DMS114 treated with DMSO at 0.1 percent for 48 hours (cell line): ENCODE measurements at regions not wholly inside any gene's neighbourhood (a gene's known extent, or its start where the extent isn't known, plus 50 kb on each side); places are given as distances from the start of the nearest gene placed in this dataset.

Experiments used
- DNase-seq: peaks from one replicate; lab custom pipeline; 2025; ENCODE audit not compliant: unreplicated experiment; lab: John Stamatoyannopoulos, UW

DNA sequence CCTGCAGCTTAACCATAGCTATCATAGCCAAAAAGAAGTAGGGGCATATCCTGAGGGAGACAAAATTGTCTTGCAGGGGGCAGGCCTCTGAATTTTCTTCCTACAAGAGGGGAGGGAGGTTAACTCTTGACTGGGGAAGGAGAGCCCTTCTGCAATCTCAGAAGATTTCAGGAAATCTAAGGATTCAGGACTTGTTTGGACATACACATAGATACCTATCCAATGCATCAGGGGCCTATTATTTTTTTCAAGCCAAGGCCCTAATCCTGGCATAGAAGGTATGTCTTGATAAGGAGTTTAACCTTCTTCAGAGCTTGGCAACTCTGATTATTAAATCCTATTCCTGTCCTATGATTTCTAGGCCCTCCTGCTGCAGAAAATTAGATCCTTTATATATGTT is 375.1 kb upstream of the ACTBL2 start:
- DNase-seq: no peak

DNA sequence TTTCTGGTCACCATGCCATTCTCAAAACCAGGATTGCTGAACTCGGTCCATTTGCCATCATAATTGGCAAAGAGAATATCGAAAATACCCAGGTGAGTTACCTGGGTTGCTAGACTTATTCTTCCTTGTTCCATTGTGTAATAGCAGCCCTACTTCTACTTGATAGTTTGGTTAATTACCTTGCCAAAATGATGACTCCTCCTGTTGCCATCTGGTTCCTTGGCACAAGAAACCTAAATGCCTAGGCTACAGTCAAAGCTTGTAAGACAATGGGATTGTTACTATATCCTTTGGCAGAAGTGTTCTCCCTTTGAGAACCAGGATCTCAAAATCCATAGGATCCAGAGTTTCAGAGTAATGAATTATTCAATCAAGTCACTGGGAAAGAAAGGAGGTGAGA is 373.2 kb upstream of the ACTBL2 start:
- DNase-seq: no peak

DNA sequence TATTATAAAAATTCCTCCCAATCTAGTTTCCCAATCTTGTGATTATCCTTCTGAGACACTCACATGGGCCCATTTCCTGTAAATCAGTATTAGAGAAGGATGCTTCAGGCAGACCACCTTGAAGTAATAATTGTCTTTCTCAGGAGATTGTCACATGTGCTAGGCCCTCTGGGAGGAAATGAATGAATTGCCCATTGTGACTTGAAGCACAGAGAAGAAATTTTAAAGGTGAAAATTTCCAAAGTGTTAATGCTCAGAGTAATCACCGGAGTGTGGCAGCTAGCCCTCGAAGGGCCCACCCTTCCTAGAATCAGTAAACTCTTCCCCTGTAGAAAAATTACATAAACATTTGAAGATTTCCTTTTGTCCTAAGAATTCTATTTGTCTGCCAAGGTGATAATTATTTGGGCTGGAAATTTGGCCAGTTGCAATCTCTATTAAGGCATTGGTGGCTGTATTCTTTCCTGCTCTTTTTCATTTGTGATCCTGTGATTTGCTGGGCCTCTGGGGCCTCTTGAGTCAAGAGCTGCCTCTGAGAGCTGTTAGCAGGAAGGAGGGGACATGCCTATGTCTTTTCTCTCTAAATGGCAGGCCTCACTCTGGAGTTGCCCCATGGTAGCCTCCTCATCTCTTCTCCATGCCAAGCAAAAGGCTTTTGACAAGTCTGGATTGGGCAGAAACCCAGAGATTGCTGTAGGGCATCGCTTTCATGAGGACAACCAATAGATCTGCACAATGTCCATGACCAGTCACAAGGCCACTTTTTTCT is 371.5 kb upstream of the ACTBL2 start:
- no peak for DNase-seq

DNA sequence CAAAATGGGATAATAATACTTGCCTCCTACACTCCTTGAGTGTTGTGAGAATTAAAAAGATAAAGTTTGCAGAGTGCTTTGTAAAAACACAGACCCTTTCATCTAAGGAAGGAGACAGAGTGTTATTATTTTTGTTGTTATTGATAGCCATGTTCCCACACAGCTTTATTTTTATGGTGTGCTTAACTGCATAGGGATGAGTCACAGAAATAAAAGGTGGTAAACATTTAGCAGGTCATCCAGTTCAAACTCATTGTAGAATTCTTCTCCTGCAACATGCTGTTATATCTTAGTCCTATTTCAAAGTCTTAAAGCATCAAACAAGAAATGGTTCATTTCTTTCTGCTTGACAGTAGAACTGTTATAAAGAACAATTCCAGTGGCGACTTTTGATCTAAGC is 367.5 kb upstream of the ACTBL2 start:
- no peak for DNase-seq

DNA sequence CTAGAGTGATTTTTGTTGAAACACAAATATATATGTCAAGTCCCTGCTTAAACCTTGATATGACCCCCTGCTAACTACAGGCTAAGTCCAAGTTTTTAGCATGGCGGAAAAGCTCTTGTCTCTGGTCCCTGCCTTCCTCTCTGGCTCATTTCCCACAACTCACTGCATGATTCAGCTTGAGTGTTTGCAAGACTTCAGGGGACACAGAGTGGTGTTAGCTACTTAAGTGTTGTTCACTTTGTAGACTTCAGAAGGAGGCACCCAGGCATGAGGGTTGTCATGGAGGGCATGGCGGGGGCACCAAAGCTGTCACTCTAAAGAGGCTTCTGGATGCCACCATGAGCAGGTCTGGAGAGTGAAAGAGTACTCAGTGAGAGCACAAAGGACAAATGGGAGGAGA is 362.4 kb upstream of the ACTBL2 start:
- DNase-seq: no peak

DNA sequence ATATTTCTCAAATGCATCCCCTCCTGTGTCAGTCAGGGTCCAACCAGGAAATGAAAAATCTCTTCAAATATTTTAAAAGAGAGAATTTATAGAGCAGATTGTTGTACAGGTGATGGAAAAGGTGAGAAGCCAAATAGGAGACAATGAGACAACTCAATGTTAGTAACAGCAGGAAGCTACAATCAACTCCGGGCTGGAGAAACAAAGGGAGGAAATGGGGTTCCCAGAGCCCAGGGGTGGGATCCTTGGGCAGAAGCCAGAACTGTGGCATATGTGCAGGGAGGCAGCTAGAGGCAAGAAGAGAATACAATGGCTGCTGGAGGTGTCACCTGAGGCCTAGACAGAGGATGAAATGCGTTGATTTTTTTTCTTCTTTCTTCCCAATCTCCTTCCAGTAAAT is 361.8 kb upstream of the ACTBL2 start:
- DNase-seq: no peak

DNA sequence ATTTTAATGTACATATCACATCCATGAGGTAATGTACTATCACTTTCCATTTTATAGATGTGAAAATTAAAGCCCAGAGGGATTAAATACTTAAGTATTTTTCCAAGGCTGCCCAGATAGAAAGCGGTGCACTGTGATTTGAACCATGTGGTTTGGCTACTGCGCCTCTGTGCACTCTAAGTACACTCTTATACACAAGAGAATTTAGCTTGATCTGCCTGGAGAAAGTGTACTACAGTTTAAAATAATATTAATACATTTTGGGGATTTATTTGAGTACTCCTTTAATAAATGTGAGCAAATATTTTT is 360.4 kb upstream of the ACTBL2 start:
- DNase-seq: no peak

DNA sequence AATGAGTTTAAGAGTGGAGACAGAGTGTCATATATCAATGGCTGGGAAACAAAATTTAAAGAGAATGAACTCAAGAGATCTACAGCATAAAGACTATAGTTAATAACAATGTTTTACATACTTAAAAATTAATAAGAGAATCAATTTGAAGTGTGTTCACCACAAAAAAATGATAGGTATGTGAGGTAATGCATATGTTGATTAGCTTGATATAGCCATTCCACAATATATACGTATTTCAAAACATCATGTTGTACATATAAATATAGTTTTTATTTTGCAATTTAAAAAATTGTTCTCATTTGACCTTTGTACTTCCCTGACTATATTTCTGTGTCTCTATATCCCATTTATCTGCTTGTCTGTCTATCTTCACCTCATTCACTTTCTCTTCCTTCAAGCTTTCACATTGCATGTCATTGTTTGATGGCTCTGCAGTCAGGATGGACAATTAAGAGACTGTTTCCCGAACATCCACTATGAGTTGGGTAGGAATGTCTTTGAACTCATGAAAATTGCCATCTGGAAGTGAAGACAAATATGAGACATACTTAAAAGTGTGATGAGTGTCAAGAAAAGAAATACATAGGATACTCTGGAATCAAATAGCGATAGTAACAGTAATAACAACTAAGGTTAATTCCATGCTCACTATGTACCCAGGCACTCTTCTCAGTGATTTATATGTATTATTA is 359.9 kb upstream of the ACTBL2 start:
- no peak for DNase-seq

DNA sequence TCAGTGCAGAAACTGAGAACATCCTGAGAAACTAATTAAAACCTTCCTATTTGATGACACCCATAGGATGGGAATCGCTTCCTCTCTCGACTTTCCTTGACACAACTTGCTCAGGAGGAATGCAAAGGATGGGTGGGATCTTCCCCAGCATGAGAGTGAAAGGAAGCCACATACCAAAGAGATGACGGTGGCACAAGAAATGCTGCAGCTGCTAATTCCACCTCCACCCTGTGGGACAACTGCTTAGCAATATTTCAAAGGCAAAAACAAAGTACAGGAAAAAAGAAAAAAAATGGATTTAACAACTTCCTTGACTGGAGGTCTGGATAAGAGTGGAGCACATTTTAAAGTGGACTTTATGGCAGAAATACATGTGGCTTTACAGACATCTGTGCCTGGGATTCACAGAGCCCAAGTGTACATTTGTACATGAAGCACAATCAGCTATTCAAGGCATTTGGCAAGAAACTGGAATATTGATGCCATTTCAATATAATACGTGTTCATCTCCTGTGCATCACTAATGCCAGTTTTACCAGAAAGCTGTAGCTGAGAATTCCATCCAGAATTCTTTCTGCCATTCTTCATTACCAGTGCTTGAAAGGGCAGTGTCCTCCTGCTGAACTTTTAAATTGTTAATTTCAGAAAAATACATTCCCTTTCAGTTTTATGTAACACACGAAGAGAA is 359.2 kb upstream of the ACTBL2 start:
- no peak for DNase-seq

DNA sequence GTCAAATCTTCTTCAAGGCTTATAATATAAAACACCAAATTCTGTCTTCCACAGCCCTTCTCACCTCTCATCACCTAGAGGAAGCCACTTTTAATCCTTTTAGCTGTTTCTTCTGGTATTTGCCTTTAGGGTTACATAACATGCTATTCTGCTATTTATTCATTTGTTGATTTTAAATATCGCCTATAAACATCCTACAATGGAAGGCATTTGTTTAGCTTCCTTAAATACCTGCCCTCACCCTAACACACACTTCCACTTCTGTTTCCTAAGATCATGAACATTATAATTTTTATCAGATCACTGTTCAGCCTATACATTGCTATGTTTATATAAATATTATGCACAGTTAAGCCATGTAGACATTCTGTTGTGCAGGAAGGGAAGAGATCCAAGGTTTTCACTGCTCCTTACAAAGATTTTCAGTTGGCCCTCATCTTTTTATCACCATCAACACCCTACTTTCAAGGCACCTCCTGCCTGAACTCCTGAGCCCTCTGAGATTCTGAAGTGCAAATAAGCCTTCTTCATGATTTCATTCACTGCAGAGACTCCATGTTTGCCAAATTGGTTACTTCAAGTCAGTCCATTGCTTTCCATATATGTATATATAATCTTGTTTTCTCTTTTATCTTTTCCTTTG is 356.9 kb upstream of the ACTBL2 start:
- DNase-seq: no peak

DNA sequence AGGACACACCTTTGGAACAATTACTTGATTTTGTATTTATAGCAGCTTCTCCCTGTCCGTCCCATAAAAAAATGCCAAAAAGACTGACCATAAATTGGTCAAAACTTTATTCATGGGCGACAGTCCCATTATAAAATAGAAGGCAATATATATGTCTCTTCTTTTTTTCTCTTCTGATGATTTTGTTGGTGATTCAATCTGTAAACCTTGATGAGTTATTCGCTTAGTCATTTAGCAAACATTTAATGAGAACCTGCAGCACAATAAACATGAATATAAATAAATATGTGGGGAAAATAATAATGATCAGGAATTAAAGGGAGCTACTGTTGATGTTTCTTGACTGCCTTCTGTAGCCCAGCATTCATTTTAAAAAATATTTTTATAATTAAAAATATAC is 356.4 kb upstream of the ACTBL2 start:
- DNase-seq: no peak

DNA sequence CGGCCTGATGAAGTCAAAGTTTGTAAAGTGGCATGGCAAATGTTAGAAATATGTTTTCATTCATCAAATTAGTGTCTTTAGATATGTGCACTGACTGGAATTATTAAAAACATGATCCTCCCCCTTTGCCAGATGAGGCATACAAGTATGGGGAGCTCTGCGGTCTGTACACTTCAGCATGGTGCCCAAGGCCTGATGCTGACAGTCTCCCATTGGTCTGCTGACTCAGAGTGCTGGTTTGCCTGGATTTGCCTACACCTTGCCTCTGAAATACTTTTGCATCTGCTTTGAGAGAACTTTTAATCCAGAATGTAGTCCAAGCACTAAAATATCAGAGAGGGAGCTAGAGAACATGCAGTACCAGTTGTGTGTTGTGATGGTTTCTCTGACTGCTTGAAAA is 354.3 kb upstream of the ACTBL2 start:
- no peak for DNase-seq

DNA sequence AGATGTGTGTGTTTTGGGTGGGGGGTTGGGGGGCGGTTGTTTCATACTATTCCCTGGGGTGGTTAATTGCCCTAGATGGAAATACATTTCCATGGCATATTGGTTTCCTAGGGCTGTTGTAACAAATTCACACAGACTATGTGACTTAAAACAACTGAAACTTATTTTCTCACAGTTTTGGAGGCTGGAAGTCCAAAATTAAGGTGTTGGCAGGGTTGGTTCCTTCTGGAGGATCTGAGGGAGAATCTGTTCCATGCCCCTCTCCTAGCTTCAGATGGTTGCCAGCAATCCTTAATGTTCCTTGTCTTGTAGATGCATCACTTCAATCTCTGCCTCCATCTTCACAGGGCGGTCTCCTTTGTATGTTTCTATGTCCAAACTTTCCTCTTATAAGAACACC is 353.7 kb upstream of the ACTBL2 start:
- DNase-seq: no peak

DNA sequence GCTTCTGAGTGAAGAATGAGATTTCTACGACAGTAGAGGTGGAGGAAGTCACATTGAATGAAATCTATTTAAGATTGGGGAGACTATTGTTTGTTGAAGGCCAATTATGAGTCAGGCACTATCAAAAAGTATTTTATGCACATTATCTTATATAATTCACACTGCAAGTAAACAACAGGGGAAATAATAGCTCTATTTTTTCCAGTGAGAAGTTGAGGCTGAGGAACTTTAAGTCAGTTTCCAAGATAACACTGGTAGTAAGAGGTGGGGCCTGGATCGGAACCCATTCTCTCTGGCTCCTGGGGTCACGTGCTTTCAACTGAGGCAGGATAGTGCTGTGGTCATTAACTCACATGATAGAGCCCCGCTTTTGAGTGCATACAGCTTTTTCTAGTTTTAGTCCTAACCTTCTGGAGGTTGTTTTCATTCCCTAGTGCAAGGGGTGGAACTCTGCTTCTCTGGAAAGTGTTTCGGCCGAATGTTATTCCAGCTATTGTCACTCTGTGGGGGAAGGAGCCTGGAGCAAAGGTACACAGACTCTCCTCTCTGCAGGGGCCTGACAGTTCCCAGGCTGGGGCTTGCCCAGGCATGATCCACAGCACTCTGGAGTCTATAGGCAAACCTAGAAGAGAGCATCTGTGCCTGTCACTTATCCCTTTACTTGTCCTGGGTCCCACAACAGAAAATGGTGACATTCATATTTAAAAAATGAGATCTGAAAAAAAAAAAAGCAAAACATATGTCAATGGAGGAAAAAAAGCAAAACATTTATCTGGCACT is 352.4 kb upstream of the ACTBL2 start:
- DNase-seq: no peak

DNA sequence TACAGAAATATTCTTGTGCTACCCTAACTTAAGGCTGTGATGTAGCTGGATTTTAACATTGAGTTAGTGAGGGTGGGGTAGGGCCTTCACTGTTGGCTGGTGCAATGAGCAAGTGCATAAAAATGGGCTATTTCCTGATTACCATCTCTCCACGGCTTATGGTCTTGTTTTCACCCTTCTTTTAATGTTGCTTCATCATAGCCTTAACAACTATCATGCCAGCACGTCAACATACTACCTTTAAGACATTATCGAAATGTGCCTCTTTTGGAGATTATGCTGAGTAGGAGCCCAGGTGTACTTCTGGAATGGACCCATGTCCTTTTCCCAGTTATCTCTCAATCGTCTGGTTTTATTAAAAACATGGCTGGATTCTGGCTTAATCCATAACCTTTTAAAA is 350.9 kb upstream of the ACTBL2 start:
- no peak for DNase-seq

DNA sequence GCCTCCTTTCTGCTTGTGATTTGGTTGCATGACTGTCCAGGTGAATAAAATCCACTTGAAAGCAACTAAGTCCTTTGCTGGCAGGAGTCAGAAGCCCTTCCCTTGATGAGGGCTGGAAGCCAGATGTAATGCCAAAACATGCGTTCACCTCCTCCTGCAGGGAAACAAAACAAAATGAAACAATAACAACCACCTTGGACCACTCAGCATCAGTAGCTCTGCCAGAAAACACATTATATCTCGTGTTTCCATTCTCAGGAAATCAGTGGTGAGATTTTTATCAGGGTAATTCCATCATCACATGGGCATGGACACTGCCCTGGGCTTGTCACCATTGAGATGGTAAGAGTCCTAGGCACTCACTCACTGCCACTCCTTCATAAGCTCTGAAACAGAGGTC is 350.3 kb upstream of the ACTBL2 start:
- no peak for DNase-seq

DNA sequence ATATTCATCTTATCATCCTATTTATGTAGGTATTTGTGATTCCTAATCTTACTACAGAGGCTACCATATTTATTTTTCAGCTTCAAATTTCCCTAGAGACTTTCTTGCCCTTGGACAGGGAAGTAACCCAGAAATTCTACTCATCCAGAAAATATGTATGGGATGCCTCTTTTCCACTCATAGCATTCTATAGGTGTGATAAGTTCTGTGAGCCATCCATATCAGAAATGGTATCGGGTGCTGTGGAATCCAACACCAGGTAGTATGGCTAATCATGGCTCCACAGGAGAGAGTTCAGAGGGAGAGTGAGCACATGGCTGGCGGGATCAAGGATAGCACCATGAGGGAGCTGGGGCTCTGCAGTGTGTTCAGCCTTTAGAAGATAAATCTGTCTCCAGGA is 349.3 kb upstream of the ACTBL2 start:
- DNase-seq: no peak

DNA sequence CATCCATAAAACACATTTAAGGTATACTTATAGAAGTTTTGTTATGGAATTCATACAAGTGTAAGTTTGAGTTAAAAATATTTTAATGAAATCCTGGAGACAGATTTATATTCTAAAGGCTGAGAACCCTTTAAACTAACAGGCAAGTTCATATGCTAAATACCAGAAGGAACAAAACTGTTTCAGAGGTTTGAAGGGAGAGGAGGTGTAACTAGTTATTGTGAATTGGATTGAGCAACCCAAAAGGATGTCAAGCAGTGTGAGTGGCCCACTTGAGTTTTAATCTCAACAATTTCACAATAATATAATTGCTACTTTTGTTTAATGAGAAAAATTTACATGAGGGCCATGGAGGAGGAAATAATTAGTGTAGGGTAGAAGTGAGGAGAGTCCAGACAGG is 348.5 kb upstream of the ACTBL2 start:
- DNase-seq: no peak

DNA sequence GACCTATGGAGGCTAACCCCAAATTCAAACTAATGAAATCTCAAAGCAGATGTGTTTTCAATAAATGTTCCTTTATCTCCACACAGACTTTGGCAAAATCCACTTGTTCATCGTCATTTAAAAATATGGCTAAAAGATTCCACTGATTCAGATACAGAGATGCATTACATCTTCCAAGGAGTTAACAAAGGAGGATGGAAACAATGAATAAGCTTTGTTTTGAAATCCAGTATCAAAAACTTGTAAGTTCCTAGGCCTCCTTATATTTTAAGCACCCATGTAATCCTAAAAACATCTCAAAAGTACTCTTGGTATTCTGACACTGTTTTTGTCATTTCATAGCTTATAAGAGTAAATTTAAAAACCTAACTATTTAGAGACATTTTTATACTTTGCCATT is 345.6 kb upstream of the ACTBL2 start:
- no peak for DNase-seq

DNA sequence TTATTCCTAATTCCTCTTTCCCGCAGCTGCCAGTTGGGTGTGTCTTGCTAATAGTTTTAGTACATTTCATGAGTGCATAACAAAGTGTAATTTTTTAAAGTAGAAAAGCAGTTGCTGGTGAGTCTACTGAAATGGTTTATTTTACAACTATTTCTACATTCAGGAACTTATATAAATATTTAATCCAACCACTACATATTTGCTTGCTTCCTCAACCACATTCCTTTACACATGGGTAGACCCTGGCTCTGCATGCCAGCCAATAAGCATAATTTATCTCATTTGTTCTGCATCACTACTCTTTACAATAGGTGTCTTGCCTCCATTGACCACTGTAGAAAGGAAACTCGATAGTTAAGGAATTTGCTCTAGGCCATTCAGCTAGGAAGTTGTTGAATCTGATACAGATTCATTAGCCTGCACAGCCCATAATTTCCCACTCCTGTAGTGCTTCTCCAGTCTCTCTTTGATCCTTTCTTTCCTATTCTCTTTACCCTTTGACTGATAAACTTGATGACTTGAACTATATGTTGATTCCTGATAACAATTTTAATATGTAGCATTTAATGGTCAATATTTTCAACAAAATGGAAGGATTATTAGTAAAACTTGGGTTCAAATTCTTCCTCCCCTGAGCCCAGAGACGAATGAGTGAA is 342.5 kb upstream of the ACTBL2 start:
- no peak for DNase-seq

DNA sequence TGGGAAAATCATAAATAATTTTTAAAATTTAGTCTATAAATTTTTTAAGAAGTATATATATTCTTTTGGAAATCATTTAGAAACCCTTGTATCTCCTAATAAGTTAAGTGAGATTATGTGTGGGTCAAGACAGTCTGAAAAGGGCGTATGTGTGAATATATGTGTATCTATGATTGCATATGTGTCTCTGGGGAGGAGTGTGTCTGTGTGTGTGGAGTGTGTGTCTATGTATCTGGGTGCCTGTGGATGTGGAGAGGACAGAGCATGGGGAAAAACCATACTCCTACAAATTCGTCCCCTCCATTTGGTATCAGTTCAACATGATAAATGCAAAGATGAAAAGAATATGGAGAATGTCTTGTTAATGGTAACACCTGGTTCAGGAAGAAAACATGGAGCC is 342.0 kb upstream of the ACTBL2 start:
- no peak for DNase-seq
